ENCODE measurements at regions not wholly inside any gene's neighbourhood (a gene's known extent, or its start where the extent isn't known, plus 50 kb on each side); places are given as distances from the start of the nearest gene placed in this dataset.

- no peaks in the 10 kb centered on the region for H3K9me3 ChIP-seq
- no peak overlapping the region for H3K4me3 ChIP-seq
- H3K27me3 ChIP-seq, result no peaks in the 10 kb centered on the region
- TF ChIP-seq, protein P1, sequence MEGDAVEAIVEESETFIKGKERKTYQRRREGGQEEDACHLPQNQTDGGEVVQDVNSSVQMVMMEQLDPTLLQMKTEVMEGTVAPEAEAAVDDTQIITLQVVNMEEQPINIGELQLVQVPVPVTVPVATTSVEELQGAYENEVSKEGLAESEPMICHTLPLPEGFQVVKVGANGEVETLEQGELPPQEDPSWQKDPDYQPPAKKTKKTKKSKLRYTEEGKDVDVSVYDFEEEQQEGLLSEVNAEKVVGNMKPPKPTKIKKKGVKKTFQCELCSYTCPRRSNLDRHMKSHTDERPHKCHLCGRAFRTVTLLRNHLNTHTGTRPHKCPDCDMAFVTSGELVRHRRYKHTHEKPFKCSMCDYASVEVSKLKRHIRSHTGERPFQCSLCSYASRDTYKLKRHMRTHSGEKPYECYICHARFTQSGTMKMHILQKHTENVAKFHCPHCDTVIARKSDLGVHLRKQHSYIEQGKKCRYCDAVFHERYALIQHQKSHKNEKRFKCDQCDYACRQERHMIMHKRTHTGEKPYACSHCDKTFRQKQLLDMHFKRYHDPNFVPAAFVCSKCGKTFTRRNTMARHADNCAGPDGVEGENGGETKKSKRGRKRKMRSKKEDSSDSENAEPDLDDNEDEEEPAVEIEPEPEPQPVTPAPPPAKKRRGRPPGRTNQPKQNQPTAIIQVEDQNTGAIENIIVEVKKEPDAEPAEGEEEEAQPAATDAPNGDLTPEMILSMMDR (IDR thresholded peaks at IDR 0.05), result no peak
- no peak for DNase-seq (ENCODE audit: low spot score)
- H3K36me3 ChIP-seq, result no peaks in the 10 kb centered on the region
- H3K27ac ChIP-seq, result no peak overlapping the region
- peaks cover 3 to 51% of the 10 kb centered on the region in 2 donors for H3K4me1 ChIP-seq
Observed at GRCh38 chr20:17838921-17839320, 129.7 kb downstream of the SNX5 start.

DNA sequence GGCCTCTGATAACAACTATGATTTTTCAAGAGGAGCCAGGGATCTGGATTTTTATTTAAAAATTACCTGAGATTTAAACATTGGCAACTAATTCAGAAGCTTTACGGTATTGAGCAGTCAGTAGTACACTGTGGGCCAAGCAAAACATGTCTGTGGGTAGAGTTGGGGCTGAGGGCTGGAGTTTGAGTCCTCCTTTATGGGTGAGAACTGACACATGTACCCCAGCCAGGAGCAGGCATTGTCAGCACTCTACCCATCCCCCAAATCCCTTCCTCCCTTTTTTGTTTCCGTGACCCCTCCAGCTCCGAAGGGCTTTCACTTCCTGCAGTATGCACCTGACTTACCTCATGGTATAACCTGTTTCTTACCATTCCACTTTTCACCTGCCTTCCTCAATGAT is 131.4 kb downstream of the SNX5 start:
- TF ChIP-seq, protein P1 (IDR thresholded peaks at IDR 0.05), result no peak
- Histone ChIP-seq H3K9me3 (no peaks in the 10 kb centered on the region), H3K36me3 (no peaks in the 10 kb centered on the region), H3K27me3 (no peaks in the 10 kb centered on the region), H3K4me3 (no peak overlapping the region), H3K27ac (peak overlapping the region; percentile 80 to 90), H3K4me1 (peaks cover 3 to 33% of the 10 kb centered on the region in 2 donors)
- DNase-seq (ENCODE audit: low spot score), result no peak

DNA sequence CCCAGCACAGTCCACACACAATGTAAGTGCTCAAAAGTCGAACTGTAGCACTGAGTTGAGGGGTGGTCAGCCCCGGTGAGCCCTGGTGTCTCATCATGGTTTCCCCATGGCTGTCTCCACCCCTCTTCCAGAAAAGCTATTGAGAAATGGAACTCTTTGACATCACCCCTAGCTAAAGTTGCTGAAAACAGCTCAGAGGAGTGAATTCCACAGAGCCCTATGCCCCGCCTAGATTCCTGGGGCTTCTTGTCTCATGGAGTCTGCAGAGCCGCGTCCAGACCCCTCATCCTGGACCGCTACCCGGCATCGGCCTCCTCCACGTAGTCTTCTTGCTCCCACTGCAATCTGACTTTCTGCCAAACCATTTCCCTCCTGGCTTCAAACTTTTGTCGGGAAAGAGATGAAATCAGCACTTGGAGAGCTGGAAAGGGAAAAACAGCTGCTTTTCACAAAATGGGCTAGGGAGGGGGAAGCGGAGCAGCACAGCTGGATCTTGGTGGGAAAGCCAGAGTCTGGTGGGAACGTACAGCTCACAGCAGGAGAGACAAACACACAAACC is 132.2 kb downstream of the SNX5 start:
- no peaks in the 10 kb centered on the region for H3K27me3 ChIP-seq
- peak; percentile 91 for DNase-seq (ENCODE audit: low spot score)

GRCh38 chr20:17835934-17836300 is 132.7 kb downstream of the SNX5 start:
- no peaks in the 10 kb centered on the region for H3K27me3 ChIP-seq
- peak overlapping the region; percentile 80 to 90 for H3K27ac ChIP-seq
- TF ChIP-seq, protein P1 (IDR thresholded peaks at IDR 0.05), result no peak
- H3K36me3 ChIP-seq, result no peaks in the 10 kb centered on the region
- H3K9me3 ChIP-seq, result no peaks in the 10 kb centered on the region
- no peak overlapping the region for H3K4me3 ChIP-seq
- H3K4me1 ChIP-seq, result peaks cover 3 to 32% of the 10 kb centered on the region in 2 donors
- no peak for DNase-seq (ENCODE audit: low spot score)

More for the DNA sequence above, 132.2 kb downstream of the SNX5 start:
- no peak overlapping the region for H3K4me3 ChIP-seq
- H3K4me1 ChIP-seq, result peaks cover 3 to 32% of the 10 kb centered on the region in 2 donors
- H3K9me3 ChIP-seq, result no peaks in the 10 kb centered on the region
- TF ChIP-seq, protein P1 (IDR thresholded peaks at IDR 0.05), result no peak
- no peaks in the 10 kb centered on the region for H3K36me3 ChIP-seq
- peak overlapping the region; percentile 80 to 90 for H3K27ac ChIP-seq

GRCh38 chr20:17835240-17835933 is 133.2 kb downstream of the SNX5 start:
- peak; percentile 87 for DNase-seq (ENCODE audit: low spot score)
- TF ChIP-seq, protein P1 (IDR thresholded peaks at IDR 0.05), result no peak

More at GRCh38 chr20:17835240-17835933, 133.2 kb downstream of the SNX5 start:
- H3K27ac ChIP-seq, result peak overlapping the region; percentile 80 to 90
- H3K9me3 ChIP-seq, result no peaks in the 10 kb centered on the region
- H3K27me3 ChIP-seq, result no peaks in the 10 kb centered on the region
- H3K4me3 ChIP-seq, result no peak overlapping the region
- peaks cover 3 to 32% of the 10 kb centered on the region in 2 donors for H3K4me1 ChIP-seq
- no peaks in the 10 kb centered on the region for H3K36me3 ChIP-seq

Data from right atrium auricular region (tissue), 2 donors.